NCI-H146 treated with DMSO at 0.1 percent for 48 hours (cell line): ENCODE measurements at regions not wholly inside any gene's neighbourhood (a gene's known extent, or its start where the extent isn't known, plus 50 kb on each side); places are given as distances from the start of the nearest gene placed in this dataset.

ENCODE experiments used
- DNase-seq: peaks from one replicate; lab custom pipeline; 2025; ENCODE audit not compliant: unreplicated experiment; lab: John Stamatoyannopoulos, UW

GRCh38 chr18:78542204-78542603 is 437.4 kb upstream of the SALL3 start:
- DNase-seq = no peak

- DNase-seq = no peak
Measured at GRCh38 chr18:78543201-78543725, 436.4 kb upstream of the SALL3 start.

GRCh38 chr18:78546281-78546680 is 433.3 kb upstream of the SALL3 start:
- DNase-seq = no peak

DNA sequence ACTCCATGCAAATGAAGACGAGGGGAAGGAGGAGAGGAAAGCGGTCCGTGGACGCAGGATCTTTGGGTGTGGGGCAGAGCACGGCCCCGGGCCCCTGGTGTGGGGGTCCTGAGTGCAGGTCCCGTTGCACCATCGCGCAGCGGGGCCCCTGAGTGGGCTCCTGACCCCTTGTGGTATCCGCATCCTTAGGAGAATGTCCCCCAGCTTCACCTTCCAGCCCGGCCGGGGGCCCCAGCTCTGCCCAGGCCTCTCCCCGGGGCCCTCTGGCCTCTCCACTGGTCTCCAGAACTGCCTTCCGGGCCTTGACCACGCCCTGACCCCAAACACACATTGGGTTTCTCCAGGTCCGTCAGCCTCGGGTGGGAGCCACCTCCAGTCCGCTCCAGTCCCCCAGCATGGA is 431.8 kb upstream of the SALL3 start:
- DNase-seq = no peak

GRCh38 chr18:78548261-78549058 is 431.2 kb upstream of the SALL3 start:
- DNase-seq = no peak

- DNase-seq = no peak
Measured at GRCh38 chr18:78549971-78550370, 429.6 kb upstream of the SALL3 start.

DNA sequence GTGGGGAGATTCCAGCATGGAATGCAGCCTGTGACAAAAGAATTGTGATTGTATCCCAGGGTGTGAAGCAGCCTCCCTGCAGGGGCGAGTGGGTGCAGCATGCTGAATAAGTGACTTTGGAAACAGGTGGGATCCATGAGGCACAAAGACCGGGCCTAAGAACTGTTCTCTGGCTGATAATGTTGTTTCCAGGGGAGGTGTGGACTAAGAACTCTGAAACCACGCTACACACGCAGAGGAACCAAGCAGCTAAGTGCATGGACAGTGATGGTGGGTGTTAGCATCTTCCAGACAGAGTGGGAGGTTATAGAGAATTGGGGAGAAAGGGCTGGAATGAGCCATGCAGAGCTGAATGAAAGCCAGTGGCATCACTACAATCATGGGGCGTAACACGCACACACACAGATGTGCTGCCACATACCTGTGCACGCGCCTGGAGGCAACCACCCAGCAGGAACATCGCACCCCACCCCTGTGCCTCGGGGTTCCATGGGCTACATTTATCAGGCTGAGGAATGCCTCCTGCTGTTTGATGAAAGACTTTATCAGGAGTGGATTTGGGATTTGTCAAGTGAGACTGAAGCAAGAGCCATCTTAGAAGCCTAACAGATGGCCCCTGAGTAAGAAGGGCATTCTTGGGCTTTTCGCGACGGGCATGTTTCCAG is 424.5 kb upstream of the SALL3 start:
- no peak for DNase-seq

- DNase-seq = no peak
Measured at GRCh38 chr18:78557371-78557770, 422.2 kb upstream of the SALL3 start.

GRCh38 chr18:78558101-78558810 is 421.4 kb upstream of the SALL3 start:
- DNase-seq = no peak

DNA sequence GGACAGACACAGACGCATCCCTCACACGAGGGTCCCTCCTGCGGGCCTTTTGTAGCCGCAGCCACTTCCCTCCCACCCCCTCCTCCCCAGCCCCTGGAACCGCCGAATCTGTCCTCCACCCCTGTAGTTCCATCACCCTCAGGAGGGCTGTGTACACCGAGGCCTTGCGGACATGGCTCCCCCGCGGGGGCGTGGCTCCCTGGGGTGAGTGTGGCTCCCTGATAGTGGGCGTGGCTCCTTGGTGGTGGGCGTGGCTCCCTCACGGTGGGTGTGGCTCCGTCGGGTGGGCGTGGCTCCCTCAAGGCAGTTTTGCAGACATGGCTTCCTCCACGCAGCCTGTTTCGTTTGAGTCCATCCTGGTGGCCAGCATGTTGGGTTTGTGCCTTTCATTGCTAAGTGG is 420.7 kb upstream of the SALL3 start:
- DNase-seq = no peak

- DNase-seq = no peak
Measured at GRCh38 chr18:78559584-78559983, 420.0 kb upstream of the SALL3 start.

DNA sequence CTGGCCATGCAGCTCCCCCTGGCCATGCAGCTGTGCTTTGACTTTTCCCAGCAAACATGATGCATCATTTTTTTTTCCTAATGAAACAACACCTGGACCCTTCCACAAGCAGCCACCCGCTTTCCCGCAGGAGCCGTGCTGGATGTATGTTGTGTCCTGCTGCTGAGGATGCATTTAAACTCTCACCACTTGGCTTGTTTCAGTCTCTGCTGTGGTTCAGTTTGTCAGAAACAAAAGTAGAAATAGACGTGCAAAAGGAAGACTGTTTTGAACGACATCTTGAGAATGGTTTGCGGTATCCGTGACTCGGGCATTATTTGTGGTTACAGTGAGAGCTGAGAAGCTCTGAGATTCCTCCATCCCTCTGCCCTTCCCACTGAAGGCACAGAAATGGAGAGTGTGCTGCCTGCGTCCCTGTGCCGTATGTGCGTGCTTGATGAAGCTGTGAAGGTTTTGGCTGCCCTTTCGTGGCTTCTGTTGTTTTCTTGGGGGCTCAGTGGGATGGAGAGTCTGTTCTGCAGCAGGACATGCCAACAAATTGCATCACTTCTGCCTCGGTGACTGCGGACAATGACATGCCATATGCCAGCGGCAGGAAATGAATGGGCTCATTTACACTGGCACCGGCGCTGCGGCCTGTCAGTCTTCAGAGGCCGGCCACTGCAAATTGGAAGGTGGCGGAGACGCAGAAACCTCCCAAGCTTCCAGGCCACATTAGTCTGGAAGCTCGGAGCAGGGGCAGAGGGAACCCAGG is 417.7 kb upstream of the SALL3 start:
- DNase-seq = no peak

GRCh38 chr18:78562531-78562961 is 417.1 kb upstream of the SALL3 start:
- no peak for DNase-seq

GRCh38 chr18:78563110-78563509 is 416.5 kb upstream of the SALL3 start:
- DNase-seq = no peak

DNA sequence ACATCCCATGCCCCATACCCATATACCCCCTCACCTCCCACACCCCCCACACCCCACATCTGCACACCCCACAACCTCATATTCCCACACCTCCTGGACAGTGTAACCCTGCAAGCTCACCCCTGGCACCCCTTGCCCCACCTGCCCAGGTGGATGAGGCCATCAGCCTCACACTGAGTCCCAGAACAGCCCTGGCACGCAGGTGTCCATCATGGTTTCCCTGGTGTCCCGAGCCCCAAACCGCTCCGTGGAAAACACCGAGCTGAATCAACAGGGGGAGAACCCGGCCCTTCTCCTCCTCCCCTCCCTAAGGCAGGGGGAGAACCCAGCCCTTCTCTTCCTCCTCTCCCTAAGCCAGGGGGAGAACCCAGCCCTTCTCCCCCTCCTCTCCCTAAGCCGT is 415.6 kb upstream of the SALL3 start:
- no peak for DNase-seq

DNA sequence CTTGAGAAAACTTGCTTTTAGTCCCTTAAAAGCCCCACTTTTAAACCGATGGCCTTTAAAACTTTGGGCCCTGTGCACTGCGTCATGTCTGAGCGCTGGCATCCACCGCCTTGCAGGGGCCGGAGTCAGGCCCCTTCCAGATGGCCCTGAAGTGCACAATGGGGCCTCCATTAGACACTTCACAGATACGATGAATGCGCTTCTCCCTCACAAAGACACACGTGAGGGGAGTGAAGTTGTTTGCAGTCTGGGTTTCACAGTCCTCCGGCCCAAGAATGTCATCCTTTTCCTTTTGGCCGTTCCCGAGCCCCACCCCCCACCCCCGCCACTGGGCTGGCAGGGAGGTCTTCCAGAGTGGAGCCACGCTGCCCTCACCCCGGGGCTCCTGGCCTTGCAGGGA is 415.1 kb upstream of the SALL3 start:
- DNase-seq = no peak

GRCh38 chr18:78565240-78565639 is 414.4 kb upstream of the SALL3 start:
- DNase-seq = no peak

DNA sequence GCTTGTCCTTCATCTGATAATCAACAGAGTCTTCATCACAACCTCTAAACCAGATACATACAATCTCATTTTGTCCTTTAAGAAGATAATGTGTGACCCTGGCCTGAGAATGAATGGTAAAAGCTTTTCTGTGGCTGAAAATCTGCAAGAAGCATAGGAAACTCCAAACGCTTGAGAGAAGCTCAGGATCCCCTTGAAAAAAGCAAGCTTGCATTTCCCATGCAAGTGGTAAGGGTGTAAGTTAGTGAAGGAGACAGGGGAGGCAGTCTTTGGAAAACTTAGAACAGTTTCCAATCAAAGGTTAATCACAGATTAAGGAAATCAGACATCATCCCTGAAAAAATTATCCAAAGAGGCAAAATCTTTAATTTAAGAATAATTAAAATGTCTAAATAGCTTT is 413.6 kb upstream of the SALL3 start:
- DNase-seq = no peak

DNA sequence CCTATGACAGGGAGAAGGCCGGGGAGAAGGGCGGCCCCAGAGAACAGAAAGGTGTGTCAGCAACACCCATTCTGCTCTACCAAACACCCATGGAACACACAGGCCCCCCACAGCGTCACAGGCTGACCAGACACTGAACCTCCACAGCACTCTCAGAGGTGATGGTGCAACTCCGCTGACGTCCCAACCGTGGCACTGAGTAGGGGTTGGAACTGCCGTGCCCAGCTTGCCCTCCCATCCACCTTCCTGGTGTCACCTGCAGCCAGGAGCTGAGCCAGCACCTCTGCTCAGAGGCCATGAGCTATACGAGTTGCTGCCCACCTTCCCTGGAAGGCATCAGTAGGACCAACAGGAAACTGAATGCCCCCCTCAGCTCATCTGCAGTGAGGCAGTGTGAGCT is 412.9 kb upstream of the SALL3 start:
- DNase-seq = no peak

DNA sequence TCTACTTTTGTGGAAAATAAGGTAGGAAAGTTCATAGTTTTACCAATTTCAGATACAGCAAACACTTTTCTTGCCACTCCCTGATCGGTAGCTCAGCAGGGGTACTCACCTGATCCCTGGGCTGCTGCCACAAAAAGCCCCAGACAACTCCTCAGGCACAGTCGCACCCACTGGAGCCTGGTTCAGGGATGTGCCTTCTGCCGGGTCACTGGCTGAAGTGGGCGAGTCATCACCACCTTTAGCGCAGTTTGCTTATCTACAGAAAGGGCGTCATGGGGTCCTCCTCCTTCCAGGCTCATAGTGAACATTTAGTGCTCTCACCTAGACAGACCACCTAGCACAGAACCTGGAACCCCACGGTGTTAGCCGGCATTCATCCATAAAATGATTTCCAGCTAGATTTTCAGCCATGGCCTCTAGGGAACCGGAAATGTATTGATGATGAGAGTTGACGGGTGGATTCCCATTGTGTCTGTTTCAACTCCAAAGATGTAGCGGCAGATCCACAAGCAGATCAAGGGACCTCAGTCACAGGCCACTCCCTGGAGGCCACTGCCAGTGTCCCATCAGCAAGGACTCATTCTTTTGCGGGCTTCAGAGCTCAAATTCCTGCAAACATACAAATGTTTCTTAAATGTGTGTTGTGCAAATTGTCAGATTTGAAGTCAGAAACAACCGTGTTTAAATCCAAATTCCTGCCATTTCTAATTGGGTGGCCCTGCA is 408.4 kb upstream of the SALL3 start:
- no peak for DNase-seq
